Adipocyte (in vitro differentiated cells): ENCODE measurements at regions not wholly inside any gene's neighbourhood (a gene's known extent, or its start where the extent isn't known, plus 50 kb on each side); places are given as distances from the start of the nearest gene placed in this dataset.

ENCODE experiments used
- DNase-seq: peaks from one replicate; pipeline ENCODE4 v3.0.0-alpha.2; 2015; ENCODE audit warnings: low read depth
- H3K27me3 ChIP-seq: replicated peaks from 2 replicates; pipeline ENCODE4 v1.7.0; 2013; ENCODE audit warnings: mild to moderate bottlenecking, low read length, moderate library complexity; ENCODE audit not compliant: control insufficient read depth, insufficient read depth
- H3K36me3 ChIP-seq: 2 replicates; pipeline ENCODE4 v1.7.0; 2013; ENCODE audit warnings: low read length, mild to moderate bottlenecking, moderate library complexity; ENCODE audit not compliant: control insufficient read depth, insufficient read depth, severe bottlenecking
- H3K4me1 ChIP-seq: 2 replicates; pipeline ENCODE4 v1.7.0; 2013; ENCODE audit warnings: mild to moderate bottlenecking, low read length, moderate library complexity; ENCODE audit not compliant: control insufficient read depth, insufficient read depth
- H3K4me3 ChIP-seq: 2 replicates; pipeline ENCODE4 v1.7.0; 2013; ENCODE audit warnings: mild to moderate bottlenecking, low read length, moderate library complexity
- H3K9ac ChIP-seq: 2 replicates; pipeline ENCODE4 v1.7.0; 2013; ENCODE audit warnings: mild to moderate bottlenecking, low read length, moderate library complexity
- H3K9me3 ChIP-seq: 2 replicates; pipeline ENCODE4 v1.7.0; 2013; ENCODE audit warnings: mild to moderate bottlenecking, low read length, moderate library complexity; ENCODE audit not compliant: control insufficient read depth

- Histone ChIP-seq H3K9me3 (peaks cover 10% of the 10 kb centered on the region), H3K36me3 (no peaks in the 10 kb centered on the region), H3K27me3 (peaks cover 9% of the 10 kb centered on the region), H3K4me1 (no peaks in the 10 kb centered on the region), H3K9ac (no peak overlapping the region), H3K4me3 (no peak overlapping the region)
- DNase-seq = no peak
These were observed 243.2 kb upstream of the TSHZ3 start for GRCh38 chr19:31592456-31592855.

GRCh38 chr19:31594701-31595100 is 245.5 kb upstream of the TSHZ3 start:
- H3K36me3 ChIP-seq = no peaks in the 10 kb centered on the region
- H3K4me3 ChIP-seq = no peak overlapping the region
- no peak for DNase-seq
- H3K27me3 ChIP-seq = peaks cover 9% of the 10 kb centered on the region
- H3K9ac ChIP-seq = no peak overlapping the region
- peaks cover 10% of the 10 kb centered on the region for H3K9me3 ChIP-seq
- H3K4me1 ChIP-seq = no peaks in the 10 kb centered on the region

GRCh38 chr19:31595521-31595920 is 246.3 kb upstream of the TSHZ3 start:
- Histone ChIP-seq H3K9ac (no peak overlapping the region), H3K4me1 (no peaks in the 10 kb centered on the region), H3K36me3 (no peaks in the 10 kb centered on the region), H3K4me3 (no peak overlapping the region), H3K9me3 (peaks cover 10% of the 10 kb centered on the region), H3K27me3 (peaks cover 9% of the 10 kb centered on the region)
- no peak for DNase-seq

- H3K4me1 ChIP-seq = no peaks in the 10 kb centered on the region
- DNase-seq = no peak
- H3K27me3 ChIP-seq = peaks cover 9% of the 10 kb centered on the region
- H3K9ac ChIP-seq = no peak overlapping the region
- no peaks in the 10 kb centered on the region for H3K9me3 ChIP-seq
- H3K4me3 ChIP-seq = no peak overlapping the region
- H3K36me3 ChIP-seq = no peaks in the 10 kb centered on the region
These were observed 247.5 kb upstream of the TSHZ3 start for GRCh38 chr19:31596751-31597150.

- no peak overlapping the region for H3K4me3 ChIP-seq
- H3K9ac ChIP-seq = no peak overlapping the region
- DNase-seq = no peak
- no peaks in the 10 kb centered on the region for H3K9me3 ChIP-seq
- no peaks in the 10 kb centered on the region for H3K36me3 ChIP-seq
- peaks cover 9% of the 10 kb centered on the region for H3K27me3 ChIP-seq
- no peaks in the 10 kb centered on the region for H3K4me1 ChIP-seq
These were observed 248.4 kb upstream of the TSHZ3 start for GRCh38 chr19:31597616-31598015.

GRCh38 chr19:31598730-31599238 is 249.5 kb upstream of the TSHZ3 start:
- no peaks in the 10 kb centered on the region for H3K9me3 ChIP-seq
- no peaks in the 10 kb centered on the region for H3K36me3 ChIP-seq
- H3K4me1 ChIP-seq = no peaks in the 10 kb centered on the region
- peaks cover 9% of the 10 kb centered on the region for H3K27me3 ChIP-seq
- H3K4me3 ChIP-seq = no peak overlapping the region
- H3K9ac ChIP-seq = no peak overlapping the region
- DNase-seq = no peak

- H3K36me3 ChIP-seq = no peaks in the 10 kb centered on the region
- no peak overlapping the region for H3K9ac ChIP-seq
- DNase-seq = no peak
- H3K9me3 ChIP-seq = no peaks in the 10 kb centered on the region
- no peaks in the 10 kb centered on the region for H3K27me3 ChIP-seq
- H3K4me3 ChIP-seq = no peak overlapping the region
- no peaks in the 10 kb centered on the region for H3K4me1 ChIP-seq
These were observed 251.6 kb upstream of the TSHZ3 start for GRCh38 chr19:31600731-31601295.

- H3K4me3 ChIP-seq = no peak overlapping the region
- no peaks in the 10 kb centered on the region for H3K4me1 ChIP-seq
- no peaks in the 10 kb centered on the region for H3K27me3 ChIP-seq
- H3K9ac ChIP-seq = no peak overlapping the region
- H3K36me3 ChIP-seq = no peaks in the 10 kb centered on the region
- DNase-seq = no peak
- no peaks in the 10 kb centered on the region for H3K9me3 ChIP-seq
These were observed 252.6 kb upstream of the TSHZ3 start for GRCh38 chr19:31601855-31602254.

- DNase-seq = no peak
- Histone ChIP-seq H3K4me1 (no peaks in the 10 kb centered on the region), H3K4me3 (no peak overlapping the region), H3K36me3 (no peaks in the 10 kb centered on the region), H3K27me3 (no peaks in the 10 kb centered on the region), H3K9ac (no peak overlapping the region), H3K9me3 (no peaks in the 10 kb centered on the region)
These were observed 253.3 kb upstream of the TSHZ3 start for GRCh38 chr19:31602548-31602947.

GRCh38 chr19:31604493-31605040 is 255.3 kb upstream of the TSHZ3 start:
- Histone ChIP-seq H3K27me3 (no peaks in the 10 kb centered on the region), H3K36me3 (no peaks in the 10 kb centered on the region), H3K4me1 (no peaks in the 10 kb centered on the region), H3K9me3 (no peaks in the 10 kb centered on the region), H3K4me3 (no peak overlapping the region), H3K9ac (no peak overlapping the region)
- no peak for DNase-seq

- Histone ChIP-seq H3K4me1 (no peaks in the 10 kb centered on the region), H3K9me3 (no peaks in the 10 kb centered on the region), H3K27me3 (peaks cover 8% of the 10 kb centered on the region), H3K9ac (no peak overlapping the region), H3K36me3 (no peaks in the 10 kb centered on the region), H3K4me3 (no peak overlapping the region)
- DNase-seq = no peak
These were observed 260.8 kb upstream of the TSHZ3 start for GRCh38 chr19:31610018-31610417.
